Kidney (tissue), 13 donors: ENCODE measurements at regions not wholly inside any gene's neighbourhood (a gene's known extent, or its start where the extent isn't known, plus 50 kb on each side); places are given as distances from the start of the nearest gene placed in this dataset.

Experiments used
- DNase-seq, 5 donors: peaks; one replicate each; pipeline ENCODE4 v3.0.0-alpha.2; 2013 to 2020
- FAIRE-seq: peaks from 2 replicates; lab custom pipeline; 2012; peaks lifted over from hg19 to GRCh38; lab: Jason Lieb, UNC
- H3K27ac ChIP-seq, 2 donors: one replicate each; pipeline ENCODE4 v1.7.0; 2013; ENCODE audit warnings: low read depth in 2 of 2, low read length in 2 of 2, inconsistent platforms in 1 of 2
- H3K27me3 ChIP-seq: one replicate; pipeline ENCODE4 v1.7.1; 2013; ENCODE audit warnings: low read length, inconsistent platforms; ENCODE audit not compliant: control insufficient read depth, insufficient read depth
- H3K36me3 ChIP-seq, 3 donors: one replicate each; pipeline versions ENCODE4 v1.7.0 to v1.7.1; 2013; ENCODE audit warnings: low read length in 3 of 3, control low read depth in 1 of 3, inconsistent platforms in 1 of 3; ENCODE audit not compliant: insufficient read depth in 3 of 3, control insufficient read depth in 2 of 3
- H3K4me1 ChIP-seq, 3 donors: one replicate each; pipeline versions ENCODE4 v1.7.0 to v1.7.1; 2013; ENCODE audit warnings: low read length in 3 of 3, inconsistent platforms in 1 of 3, low read depth in 1 of 3; ENCODE audit not compliant: control insufficient read depth in 2 of 3, insufficient read depth in 2 of 3
- H3K4me3 ChIP-seq, 3 donors: one replicate each; pipeline versions ENCODE4 v1.7.0 to v1.8.1; 2013; ENCODE audit warnings: low read length in 3 of 3, control low read depth in 1 of 3, inconsistent platforms in 1 of 3
- H3K9ac ChIP-seq, 3 donors: one replicate each; pipeline versions ENCODE4 v1.7.0 to v1.7.1; 2013; ENCODE audit warnings: low read length in 3 of 3, control low read depth in 1 of 3, inconsistent platforms in 1 of 3
- H3K9me3 ChIP-seq, 3 donors: one replicate each; pipeline versions ENCODE4 v1.7.0 to v1.7.1; 2013; ENCODE audit warnings: low read length in 3 of 3, control low read depth in 1 of 3, inconsistent platforms in 1 of 3; ENCODE audit not compliant: control insufficient read depth in 2 of 3, insufficient read depth in 1 of 3
- CTCF ChIP-seq: IDR thresholded peaks from 3 replicates; pipeline ENCODE4 v1.5.1; 2012; ENCODE audit warnings: mild to moderate bottlenecking, moderate library complexity, borderline replicate concordance; ENCODE audit not compliant: insufficient read depth; ENCODE audit errors: extremely low read depth
- intact Hi-C: fragments of 100-400 bp; cut with DNase I; formaldehyde crosslinking; loops from one replicate; pipeline ENCODE4 v1.11.1; 2022
- donor health status: control.
- donor health status: control.
- donor health status: control.
- donor health status: control.
- donor health status: control.
- donor health status: DM: yes; HTN: yes; CAD: no.
- donor health status: Normal renal cell carcinoma (clear cell type).

GRCh38 chr14:66111891-66112290, 374.3 kb upstream of the CCDC196 start:
- H3K9ac ChIP-seq: no peak overlapping the region
- TF ChIP-seq CTCF: no peak
- intact Hi-C loops: no loop called here
- no peak overlapping the region for H3K4me3 ChIP-seq
- DNase-seq (no peak), FAIRE-seq (no peak)
- H3K4me1 ChIP-seq: no peaks in the 10 kb centered on the region
- no peaks in the 10 kb centered on the region for H3K27me3 ChIP-seq
- H3K36me3 ChIP-seq: no peaks in the 10 kb centered on the region
- no peak overlapping the region for H3K27ac ChIP-seq
- no peaks in the 10 kb centered on the region for H3K9me3 ChIP-seq

GRCh38 chr14:66114071-66114470, 372.1 kb upstream of the CCDC196 start:
- no peak for TF ChIP-seq CTCF
- DNase-seq (no peak), FAIRE-seq (no peak)
- no peaks in the 10 kb centered on the region for H3K36me3 ChIP-seq
- H3K4me1 ChIP-seq: no peaks in the 10 kb centered on the region
- H3K4me3 ChIP-seq: no peak overlapping the region
- H3K27ac ChIP-seq: no peak overlapping the region
- no peak overlapping the region for H3K9ac ChIP-seq
- no peaks in the 10 kb centered on the region for H3K27me3 ChIP-seq
- H3K9me3 ChIP-seq: no peaks in the 10 kb centered on the region
- intact Hi-C loops: no loop called here

GRCh38 chr14:66115740-66116502, 370.2 kb upstream of the CCDC196 start:
- no peaks in the 10 kb centered on the region for H3K36me3 ChIP-seq
- H3K4me1 ChIP-seq: no peaks in the 10 kb centered on the region
- DNase-seq (no peak), FAIRE-seq (no peak)
- H3K4me3 ChIP-seq: no peak overlapping the region
- no peak overlapping the region for H3K27ac ChIP-seq
- H3K9me3 ChIP-seq: no peaks in the 10 kb centered on the region
- intact Hi-C loops: no loop called here
- no peak for TF ChIP-seq CTCF
- H3K9ac ChIP-seq: no peak overlapping the region
- H3K27me3 ChIP-seq: no peaks in the 10 kb centered on the region
